MCF 10A (cell line): ENCODE measurements at regions not wholly inside any gene's neighbourhood (a gene's known extent, or its start where the extent isn't known, plus 50 kb on each side); places are given as distances from the start of the nearest gene placed in this dataset.

Experiments used
- BruUV-seq: library from RNA; stranded (reverse); fragments of 400-500 nt; replicated peaks from 2 replicates; lab custom pipeline; 2021; lab: Mats Ljungman, UMichigan
- CTCF ChIA-PET: fragments of 300-600 bp; sonication (Branson Sonifier 250); formaldehyde crosslinking; extraction: SDS; loops from one replicate; lab custom pipeline; 2021; ENCODE audit warnings: antibody characterized with exemption, inconsistent platforms; lab: Yijun Ruan, JAX
- POLR2A ChIA-PET: fragments of 300-600, 350-650 bp; sonication (Branson Sonifier 250); formaldehyde crosslinking; extraction: SDS; loops from one replicate; lab custom pipeline; 2020; ENCODE audit warnings: antibody characterized with exemption, inconsistent platforms; lab: Yijun Ruan, JAX
- DNase-seq: peaks from one replicate; pipeline ENCODE4 v3.0.0-alpha.2; 2018; ENCODE audit not compliant: unreplicated experiment
- H3K27ac Mint-ChIP-seq: one replicate; pipeline ENCODE4 v1.8.0; 2022; ENCODE audit warnings: mild to moderate bottlenecking, low read depth, mixed read lengths; ENCODE audit not compliant: unreplicated experiment
- H3K27me3 Mint-ChIP-seq: one replicate; pipeline ENCODE4 v1.8.0; 2022; ENCODE audit warnings: mixed read lengths; ENCODE audit not compliant: insufficient read depth, unreplicated experiment
- H3K36me3 Mint-ChIP-seq: one replicate; pipeline ENCODE4 v1.8.0; 2022; ENCODE audit warnings: mild to moderate bottlenecking, moderate library complexity, mixed read lengths; ENCODE audit not compliant: insufficient read depth, unreplicated experiment
- H3K4me1 Mint-ChIP-seq: one replicate; pipeline ENCODE4 v1.8.0; 2022; ENCODE audit warnings: mixed read lengths; ENCODE audit not compliant: insufficient read depth, unreplicated experiment
- H3K4me3 Mint-ChIP-seq: one replicate; pipeline ENCODE4 v1.8.0; 2022; ENCODE audit warnings: mild to moderate bottlenecking, moderate library complexity, mixed read lengths; ENCODE audit not compliant: unreplicated experiment
- H3K9me3 Mint-ChIP-seq: one replicate; pipeline ENCODE4 v1.8.0; 2022; ENCODE audit warnings: mixed read lengths; ENCODE audit not compliant: unreplicated experiment
- intact Hi-C: fragments of 100-400 bp; cut with micrococcal nuclease; formaldehyde crosslinking; loops from 2 replicates; pipeline ENCODE4 v1.14.1; 2022
- TF ChIP-seq, protein P1 (sequence below): fragments of 200-600 bp; IDR thresholded peaks from one replicate; pipeline ENCODE4 v1.8.0; 2022; ENCODE audit warnings: antibody characterized with exemption, mild to moderate bottlenecking; ENCODE audit not compliant: unreplicated experiment

DNA sequence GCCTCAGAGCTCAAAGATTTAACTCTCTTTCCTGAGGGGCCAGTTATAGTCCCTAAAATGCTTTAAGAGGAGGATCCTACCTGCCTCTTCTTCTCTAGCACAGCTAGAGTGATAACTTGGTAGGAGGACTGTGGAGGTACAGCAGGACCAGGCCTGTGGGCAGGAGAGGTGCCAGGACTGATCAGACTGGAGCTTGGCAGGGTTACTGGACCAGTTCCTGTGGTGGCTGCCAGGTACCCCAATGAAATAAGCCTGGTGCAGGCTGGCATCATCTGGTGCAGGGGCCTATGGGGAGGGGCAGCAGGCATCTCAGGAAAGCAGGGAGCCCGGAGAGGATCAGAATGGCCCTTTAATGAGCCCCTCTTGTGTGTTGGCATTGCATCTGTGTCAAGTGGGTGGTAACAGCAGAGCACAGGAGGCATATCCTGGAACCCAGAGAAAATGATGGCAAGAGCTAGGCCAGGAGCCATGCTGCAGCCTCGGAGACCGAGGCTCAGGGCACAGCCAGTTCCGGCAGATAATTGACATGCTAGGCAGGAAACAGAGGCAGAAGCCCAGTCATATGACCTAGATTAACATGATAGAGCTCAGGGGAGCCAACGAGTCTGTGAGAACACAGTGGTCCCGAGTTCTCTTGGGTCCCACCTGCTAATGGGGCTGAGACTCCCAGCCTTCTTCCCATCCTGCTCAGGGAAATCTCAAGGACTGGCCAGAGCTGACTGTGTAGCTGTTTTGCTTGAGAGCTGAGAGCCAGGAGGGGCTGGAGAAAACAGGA lies 187.5 kb upstream of the ZBED5 start:
- no peaks in the 10 kb centered on the region for H3K27me3 Mint-ChIP-seq
- H3K4me1 Mint-ChIP-seq = peaks cover 5% of the 10 kb centered on the region
- no peak for DNase-seq
- H3K36me3 Mint-ChIP-seq = no peaks in the 10 kb centered on the region
- no peak overlapping the region for H3K27ac Mint-ChIP-seq
- intact Hi-C loops = no loop called here
- ChIA-PET POLR2A (no interaction called here), CTCF (interaction anchor here (0.6 to 1.8 kb wide), 4 partner anchors 9 to 746 kb away, joined by 3 to 6 read pairs (median 4); no protein-coding TSS in a partner anchor)
- H3K4me3 Mint-ChIP-seq = no peak overlapping the region
- TF ChIP-seq, protein P1, sequence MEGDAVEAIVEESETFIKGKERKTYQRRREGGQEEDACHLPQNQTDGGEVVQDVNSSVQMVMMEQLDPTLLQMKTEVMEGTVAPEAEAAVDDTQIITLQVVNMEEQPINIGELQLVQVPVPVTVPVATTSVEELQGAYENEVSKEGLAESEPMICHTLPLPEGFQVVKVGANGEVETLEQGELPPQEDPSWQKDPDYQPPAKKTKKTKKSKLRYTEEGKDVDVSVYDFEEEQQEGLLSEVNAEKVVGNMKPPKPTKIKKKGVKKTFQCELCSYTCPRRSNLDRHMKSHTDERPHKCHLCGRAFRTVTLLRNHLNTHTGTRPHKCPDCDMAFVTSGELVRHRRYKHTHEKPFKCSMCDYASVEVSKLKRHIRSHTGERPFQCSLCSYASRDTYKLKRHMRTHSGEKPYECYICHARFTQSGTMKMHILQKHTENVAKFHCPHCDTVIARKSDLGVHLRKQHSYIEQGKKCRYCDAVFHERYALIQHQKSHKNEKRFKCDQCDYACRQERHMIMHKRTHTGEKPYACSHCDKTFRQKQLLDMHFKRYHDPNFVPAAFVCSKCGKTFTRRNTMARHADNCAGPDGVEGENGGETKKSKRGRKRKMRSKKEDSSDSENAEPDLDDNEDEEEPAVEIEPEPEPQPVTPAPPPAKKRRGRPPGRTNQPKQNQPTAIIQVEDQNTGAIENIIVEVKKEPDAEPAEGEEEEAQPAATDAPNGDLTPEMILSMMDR = no peak
- no TSS peak for BruUV-seq
- no peaks in the 10 kb centered on the region for H3K9me3 Mint-ChIP-seq

DNA sequence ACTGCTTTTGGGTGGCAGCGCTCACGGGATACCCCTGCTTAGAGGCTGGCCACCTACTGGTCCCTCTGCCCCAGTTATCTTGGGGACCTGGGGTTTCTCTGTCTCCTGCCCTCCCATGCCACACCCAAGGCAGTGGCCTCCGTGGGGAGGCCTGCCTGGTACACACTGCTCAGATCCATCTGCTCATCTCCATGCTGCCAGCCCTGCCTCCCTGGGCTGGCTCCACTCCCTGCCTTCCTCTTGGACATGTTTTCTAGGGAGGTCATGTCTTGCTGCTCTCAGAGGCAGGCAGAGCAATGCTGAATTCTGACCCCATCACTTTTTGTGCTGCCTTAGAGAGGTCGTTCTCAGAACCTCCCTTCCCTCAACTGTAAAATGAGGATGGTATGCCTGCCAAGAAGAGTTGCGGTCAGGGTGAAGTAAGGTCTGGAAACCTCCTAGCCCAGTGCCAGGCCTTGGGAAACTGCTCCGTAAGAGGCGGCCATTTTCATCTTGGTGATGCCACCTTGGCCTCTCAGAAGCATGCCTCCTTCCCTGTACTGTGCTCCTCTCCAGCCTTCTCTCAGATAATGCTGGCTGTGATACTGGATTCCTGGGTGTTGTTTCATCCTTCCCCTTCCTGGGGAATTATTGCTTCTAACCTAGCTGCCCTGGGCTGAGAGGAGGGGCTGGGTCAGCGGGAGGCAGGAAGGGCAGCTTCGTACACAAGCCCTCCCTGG lies 186.4 kb upstream of the ZBED5 start:
- TF ChIP-seq, protein P1 = no peak
- ChIA-PET CTCF (interaction anchor here (0.6 to 1.8 kb wide), 5 partner anchors 8 to 747 kb away, joined by 3 to 6 read pairs (median 3); no protein-coding TSS in a partner anchor), POLR2A (no interaction called here)
- Mint-ChIP-seq H3K4me1 (peaks cover 5% of the 10 kb centered on the region), H3K4me3 (no peak overlapping the region), H3K36me3 (no peaks in the 10 kb centered on the region), H3K27me3 (no peaks in the 10 kb centered on the region), H3K27ac (no peak overlapping the region), H3K9me3 (no peaks in the 10 kb centered on the region)
- intact Hi-C loops = no loop called here
- no TSS peak for BruUV-seq
- no peak for DNase-seq

DNA sequence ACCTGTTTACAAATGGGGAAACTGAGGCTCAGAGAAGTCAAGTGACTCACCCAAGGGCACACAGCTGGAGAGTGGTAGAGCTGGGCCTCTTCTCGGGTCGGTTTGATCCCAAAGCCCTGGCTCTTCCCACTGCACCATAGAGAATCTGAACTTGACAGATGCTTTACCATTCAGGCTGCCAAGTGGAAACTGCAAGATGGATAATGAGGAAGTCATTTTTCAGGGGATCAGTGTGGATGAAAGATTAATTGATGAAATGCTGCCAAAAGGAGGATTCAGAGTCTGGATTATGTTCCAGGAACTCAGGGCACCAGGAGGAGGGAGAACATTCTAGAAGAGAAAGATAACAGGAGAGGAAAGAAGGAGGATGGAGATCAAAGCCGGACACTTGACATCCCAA lies 185.9 kb upstream of the ZBED5 start:
- H3K9me3 Mint-ChIP-seq = no peaks in the 10 kb centered on the region
- H3K4me3 Mint-ChIP-seq = no peak overlapping the region
- no TSS peak for BruUV-seq
- TF ChIP-seq, protein P1 = no peak
- no peaks in the 10 kb centered on the region for H3K27me3 Mint-ChIP-seq
- H3K4me1 Mint-ChIP-seq = peaks cover 5% of the 10 kb centered on the region
- no peak for DNase-seq
- POLR2A ChIA-PET = interaction anchor here (0.6 kb wide), 1 partner anchor 259 kb away, joined by 3 read pairs; no protein-coding TSS in a partner anchor
- no peaks in the 10 kb centered on the region for H3K36me3 Mint-ChIP-seq
- CTCF ChIA-PET = interaction anchor here (1.0 kb wide), 1 partner anchor 727 kb away, joined by 3 read pairs; no protein-coding TSS in a partner anchor
- intact Hi-C loops = no loop called here
- H3K27ac Mint-ChIP-seq = no peak overlapping the region
